ENCODE measurements at regions not wholly inside any gene's neighbourhood (a gene's known extent, or its start where the extent isn't known, plus 50 kb on each side); places are given as distances from the start of the nearest gene placed in this dataset.

DNA sequence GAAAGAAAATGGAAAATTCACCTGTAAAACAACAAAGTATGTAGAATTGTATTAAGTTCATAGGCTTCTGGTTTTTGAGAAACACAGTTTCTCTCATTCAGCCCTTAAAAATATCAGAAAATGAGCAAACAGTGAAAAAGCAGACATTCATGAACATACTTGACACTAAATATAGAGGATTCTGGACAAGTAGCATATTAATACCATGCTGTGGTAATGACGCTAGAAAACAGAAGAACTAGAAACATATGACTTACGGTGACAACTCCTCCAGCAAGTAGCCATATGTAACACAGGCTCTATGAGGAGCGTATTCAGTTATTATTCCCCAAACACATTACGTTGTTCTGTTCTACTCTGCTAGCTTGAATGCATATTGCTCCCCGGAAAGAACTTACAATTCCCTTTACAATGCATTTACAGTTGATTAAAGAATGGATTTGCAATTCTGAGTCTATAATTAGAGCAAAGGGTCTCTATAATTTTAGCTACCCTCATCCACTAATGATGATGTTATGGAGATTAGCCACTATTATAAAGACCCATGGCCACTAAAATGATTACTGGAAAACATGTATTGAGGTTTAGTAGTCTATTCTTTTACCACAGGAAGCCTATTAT is 672.1 kb downstream of the EFNB2 start:
- TF ChIP-seq, protein P1, sequence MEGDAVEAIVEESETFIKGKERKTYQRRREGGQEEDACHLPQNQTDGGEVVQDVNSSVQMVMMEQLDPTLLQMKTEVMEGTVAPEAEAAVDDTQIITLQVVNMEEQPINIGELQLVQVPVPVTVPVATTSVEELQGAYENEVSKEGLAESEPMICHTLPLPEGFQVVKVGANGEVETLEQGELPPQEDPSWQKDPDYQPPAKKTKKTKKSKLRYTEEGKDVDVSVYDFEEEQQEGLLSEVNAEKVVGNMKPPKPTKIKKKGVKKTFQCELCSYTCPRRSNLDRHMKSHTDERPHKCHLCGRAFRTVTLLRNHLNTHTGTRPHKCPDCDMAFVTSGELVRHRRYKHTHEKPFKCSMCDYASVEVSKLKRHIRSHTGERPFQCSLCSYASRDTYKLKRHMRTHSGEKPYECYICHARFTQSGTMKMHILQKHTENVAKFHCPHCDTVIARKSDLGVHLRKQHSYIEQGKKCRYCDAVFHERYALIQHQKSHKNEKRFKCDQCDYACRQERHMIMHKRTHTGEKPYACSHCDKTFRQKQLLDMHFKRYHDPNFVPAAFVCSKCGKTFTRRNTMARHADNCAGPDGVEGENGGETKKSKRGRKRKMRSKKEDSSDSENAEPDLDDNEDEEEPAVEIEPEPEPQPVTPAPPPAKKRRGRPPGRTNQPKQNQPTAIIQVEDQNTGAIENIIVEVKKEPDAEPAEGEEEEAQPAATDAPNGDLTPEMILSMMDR (IDR thresholded peaks at IDR 0.05; ENCODE audit: low read depth, low read length) = no peak
- no peak for TF ChIP-seq EZH2phosphoT487 (IDR thresholded peaks at IDR 0.05; ENCODE audit: low read depth)

Data from OCI-LY3 (cell line).